ENCODE measurements at regions not wholly inside any gene's neighbourhood (a gene's known extent, or its start where the extent isn't known, plus 50 kb on each side); places are given as distances from the start of the nearest gene placed in this dataset.

DNA sequence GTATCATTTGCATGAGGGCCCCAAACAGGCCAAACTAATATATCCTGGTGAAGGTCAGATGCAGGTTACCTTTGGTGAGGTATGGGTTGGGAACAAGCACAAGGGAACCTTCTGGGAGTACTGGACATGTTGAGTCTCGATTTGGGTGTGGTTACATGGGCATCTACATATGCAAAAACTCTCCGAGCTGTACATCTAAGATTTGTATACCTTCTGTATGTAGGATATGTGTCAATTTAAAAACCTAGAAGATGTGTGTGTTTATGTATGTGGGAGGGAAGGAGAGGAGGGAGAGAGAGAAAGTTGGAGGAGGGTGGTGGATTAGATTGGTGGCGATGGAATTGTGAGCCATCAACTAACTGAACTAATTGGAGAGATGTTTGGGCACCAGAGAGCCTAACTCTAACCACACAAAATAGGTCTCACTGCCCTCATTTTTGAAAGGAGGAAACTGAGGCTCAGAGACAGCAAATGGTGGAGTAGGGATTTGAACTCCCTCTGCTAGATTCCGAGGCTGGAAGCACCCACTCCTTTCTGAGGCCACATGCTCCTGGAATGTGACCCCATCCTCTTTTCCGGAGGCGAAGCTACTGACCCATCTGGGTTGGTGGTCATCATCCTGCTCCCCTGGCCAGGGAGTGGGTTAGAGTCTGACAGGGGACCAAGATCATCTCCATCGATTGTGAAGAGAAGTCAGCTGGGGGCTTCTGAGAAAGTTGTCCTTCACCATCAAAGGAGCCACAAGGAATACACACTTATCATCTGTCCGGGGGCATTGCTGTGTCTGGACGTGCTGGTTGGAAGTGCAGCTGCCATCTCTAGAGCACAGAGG, 107.3 kb upstream of the MYCN start:
- TF ChIP-seq, protein P1, sequence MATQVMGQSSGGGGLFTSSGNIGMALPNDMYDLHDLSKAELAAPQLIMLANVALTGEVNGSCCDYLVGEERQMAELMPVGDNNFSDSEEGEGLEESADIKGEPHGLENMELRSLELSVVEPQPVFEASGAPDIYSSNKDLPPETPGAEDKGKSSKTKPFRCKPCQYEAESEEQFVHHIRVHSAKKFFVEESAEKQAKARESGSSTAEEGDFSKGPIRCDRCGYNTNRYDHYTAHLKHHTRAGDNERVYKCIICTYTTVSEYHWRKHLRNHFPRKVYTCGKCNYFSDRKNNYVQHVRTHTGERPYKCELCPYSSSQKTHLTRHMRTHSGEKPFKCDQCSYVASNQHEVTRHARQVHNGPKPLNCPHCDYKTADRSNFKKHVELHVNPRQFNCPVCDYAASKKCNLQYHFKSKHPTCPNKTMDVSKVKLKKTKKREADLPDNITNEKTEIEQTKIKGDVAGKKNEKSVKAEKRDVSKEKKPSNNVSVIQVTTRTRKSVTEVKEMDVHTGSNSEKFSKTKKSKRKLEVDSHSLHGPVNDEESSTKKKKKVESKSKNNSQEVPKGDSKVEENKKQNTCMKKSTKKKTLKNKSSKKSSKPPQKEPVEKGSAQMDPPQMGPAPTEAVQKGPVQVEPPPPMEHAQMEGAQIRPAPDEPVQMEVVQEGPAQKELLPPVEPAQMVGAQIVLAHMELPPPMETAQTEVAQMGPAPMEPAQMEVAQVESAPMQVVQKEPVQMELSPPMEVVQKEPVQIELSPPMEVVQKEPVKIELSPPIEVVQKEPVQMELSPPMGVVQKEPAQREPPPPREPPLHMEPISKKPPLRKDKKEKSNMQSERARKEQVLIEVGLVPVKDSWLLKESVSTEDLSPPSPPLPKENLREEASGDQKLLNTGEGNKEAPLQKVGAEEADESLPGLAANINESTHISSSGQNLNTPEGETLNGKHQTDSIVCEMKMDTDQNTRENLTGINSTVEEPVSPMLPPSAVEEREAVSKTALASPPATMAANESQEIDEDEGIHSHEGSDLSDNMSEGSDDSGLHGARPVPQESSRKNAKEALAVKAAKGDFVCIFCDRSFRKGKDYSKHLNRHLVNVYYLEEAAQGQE (IDR thresholded peaks at IDR 0.05; ENCODE audit: insufficient read depth in 1 of 2, low read depth in 2 of 2, low read length in 2 of 2) = no peak
- TF ChIP-seq SIN3A (IDR thresholded peaks at IDR 0.05; ENCODE audit: borderline replicate concordance, insufficient read depth, low read length) (no peak), POLR2AphosphoS5 (IDR thresholded peaks at IDR 0.05; ENCODE audit: low read depth, low read length) (no peak), FOXP2 (optimal IDR thresholded peaks at IDR 0.05; ENCODE audit: borderline replicate concordance, extremely low read depth, extremely low read length, insufficient read depth) (no peak), TAF1 (IDR thresholded peaks at IDR 0.05; ENCODE audit: borderline replicate concordance, insufficient read depth, low read length) (no peak)

DNA sequence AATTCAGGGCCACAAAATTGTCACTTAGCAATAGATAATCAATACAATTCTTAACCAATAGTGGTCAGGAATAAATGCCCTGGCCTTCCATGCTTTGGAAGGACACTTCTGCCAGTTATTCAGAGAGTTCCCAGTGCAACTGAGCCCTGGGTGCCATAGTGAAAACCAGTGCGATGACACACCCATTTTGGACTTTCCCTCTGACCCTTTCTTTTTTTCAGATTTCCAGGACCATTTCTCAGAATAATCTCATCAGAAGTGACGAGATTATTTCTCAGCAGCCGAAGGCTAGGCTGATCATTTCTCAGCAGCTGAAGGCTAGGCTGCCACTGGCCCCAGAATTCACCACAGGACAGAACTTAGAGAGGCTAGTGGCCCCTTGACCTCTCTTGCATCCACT, 106.6 kb upstream of the MYCN start:
- TF ChIP-seq POLR2AphosphoS5 (IDR thresholded peaks at IDR 0.05; ENCODE audit: low read depth, low read length) (no peak), SIN3A (IDR thresholded peaks at IDR 0.05; ENCODE audit: borderline replicate concordance, insufficient read depth, low read length) (no peak), FOXP2 (optimal IDR thresholded peaks at IDR 0.05; ENCODE audit: borderline replicate concordance, extremely low read depth, extremely low read length, insufficient read depth) (no peak), TAF1 (IDR thresholded peaks at IDR 0.05; ENCODE audit: borderline replicate concordance, insufficient read depth, low read length) (no peak)
- TF ChIP-seq, protein P1 (IDR thresholded peaks at IDR 0.05; ENCODE audit: insufficient read depth in 1 of 2, low read depth in 2 of 2, low read length in 2 of 2) = no peak

DNA sequence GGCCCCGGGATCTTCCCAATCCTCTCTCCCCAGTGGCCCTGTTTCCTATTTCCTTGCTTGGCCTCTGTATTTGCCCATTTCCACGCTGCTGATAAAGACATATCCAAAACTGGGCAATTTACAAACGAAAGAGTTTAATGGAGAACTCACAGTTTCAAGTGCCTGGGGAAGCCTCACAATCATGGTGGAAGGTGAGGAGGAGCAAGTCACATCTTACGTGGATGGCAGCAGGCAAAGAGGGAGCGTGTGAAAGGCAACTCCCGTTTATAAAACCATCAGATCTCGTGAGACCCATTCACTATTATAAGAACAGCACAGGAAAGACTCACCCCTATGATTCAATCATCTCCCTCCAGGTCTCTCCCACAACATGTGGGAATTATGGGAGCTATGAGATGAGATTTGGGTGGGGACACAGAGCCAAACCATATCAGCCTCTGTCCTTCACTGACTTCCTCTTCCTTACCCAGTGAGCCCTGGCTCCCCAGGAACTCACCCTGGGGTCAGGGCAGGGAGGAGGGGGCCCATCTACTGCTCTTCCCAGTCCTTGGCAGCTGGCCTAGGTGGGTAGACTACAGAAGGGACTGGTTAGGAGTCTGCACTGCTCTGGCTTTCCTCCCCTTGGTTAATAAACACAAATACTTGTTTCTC, 105.8 kb upstream of the MYCN start:
- TF ChIP-seq POLR2AphosphoS5 (IDR thresholded peaks at IDR 0.05; ENCODE audit: low read depth, low read length) = no peak
- TF ChIP-seq TAF1 (IDR thresholded peaks at IDR 0.05; ENCODE audit: borderline replicate concordance, insufficient read depth, low read length) = no peak
- TF ChIP-seq, protein P1 (IDR thresholded peaks at IDR 0.05; ENCODE audit: insufficient read depth in 1 of 2, low read depth in 2 of 2, low read length in 2 of 2) = no peak
- no peak for TF ChIP-seq FOXP2 (optimal IDR thresholded peaks at IDR 0.05; ENCODE audit: borderline replicate concordance, extremely low read depth, extremely low read length, insufficient read depth)
- no peak for TF ChIP-seq SIN3A (IDR thresholded peaks at IDR 0.05; ENCODE audit: borderline replicate concordance, insufficient read depth, low read length)

DNA sequence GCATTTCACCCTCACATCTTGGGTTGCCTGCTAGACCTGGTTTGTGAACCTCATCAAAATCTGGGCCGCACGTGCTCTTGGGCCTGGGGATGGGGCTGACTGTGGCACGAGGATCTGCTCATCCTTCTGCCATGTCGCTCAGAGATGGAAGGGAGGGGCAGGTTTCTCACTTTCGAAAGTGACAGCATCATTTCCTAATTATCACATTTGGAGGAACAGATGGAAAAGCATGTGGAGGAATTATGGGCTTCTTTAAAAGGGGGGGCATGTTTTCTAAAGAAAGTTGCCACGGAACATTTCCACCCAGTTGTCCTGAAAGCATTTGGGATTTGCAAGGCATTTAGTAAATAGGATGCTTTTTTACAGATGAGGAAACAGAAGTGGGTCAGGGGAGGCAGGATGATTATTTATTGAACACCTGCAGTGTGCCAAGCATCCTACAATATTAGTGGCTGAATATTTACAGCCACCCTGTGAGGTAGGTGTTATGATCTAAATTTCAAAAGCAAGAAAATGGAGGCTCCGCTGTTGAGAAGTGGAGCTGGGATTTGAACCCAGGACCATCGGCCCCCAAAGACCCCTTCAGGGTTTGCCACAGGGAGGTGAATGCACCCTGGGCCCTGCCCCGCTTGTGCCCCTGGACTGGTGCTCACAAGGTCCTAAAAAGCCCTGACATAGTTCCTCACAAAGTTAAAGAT, 104.2 kb upstream of the MYCN start:
- TF ChIP-seq SIN3A (IDR thresholded peaks at IDR 0.05; ENCODE audit: borderline replicate concordance, insufficient read depth, low read length) (no peak), TAF1 (IDR thresholded peaks at IDR 0.05; ENCODE audit: borderline replicate concordance, insufficient read depth, low read length) (no peak)
